Mesenchymal stem cell (in vitro differentiated cells and primary cell): ENCODE measurements at regions not wholly inside any gene's neighbourhood (a gene's known extent, or its start where the extent isn't known, plus 50 kb on each side); places are given as distances from the start of the nearest gene placed in this dataset.

Experiments used
- DNase-seq: peaks from one replicate; pipeline ENCODE4 v3.0.0-alpha.2; 2013
- H2AFZ ChIP-seq: one replicate; pipeline ENCODE4 v1.6.1; 2013; ENCODE audit warnings: low read depth, mild to moderate bottlenecking, control low read depth, inconsistent platforms, low read length, moderate library complexity
- H2AK5ac ChIP-seq: 2 replicates; pipeline ENCODE4 v1.6.1; 2013; ENCODE audit warnings: low read length, moderate library complexity, mild to moderate bottlenecking, inconsistent platforms; ENCODE audit not compliant: severe bottlenecking
- H2BK120ac ChIP-seq: one replicate; pipeline ENCODE4 v1.6.1; 2013; ENCODE audit warnings: low read depth, mild to moderate bottlenecking, inconsistent platforms, low read length, moderate library complexity
- H2BK12ac ChIP-seq, 2 experiments: one replicate each; pipeline ENCODE4 v1.6.1; 2013; ENCODE audit warnings: inconsistent platforms in 2 of 2, low read length in 2 of 2, mild to moderate bottlenecking in 2 of 2, moderate library complexity in 2 of 2, control low read depth in 1 of 2
- H2BK15ac ChIP-seq: one replicate; pipeline ENCODE4 v1.6.1; 2013; ENCODE audit warnings: mild to moderate bottlenecking, low read depth, inconsistent platforms; ENCODE audit not compliant: poor library complexity, severe bottlenecking
- H2BK5ac ChIP-seq: 2 replicates; pipeline ENCODE4 v1.6.1; 2013; ENCODE audit warnings: low read depth, mild to moderate bottlenecking, low read length, control low read depth, inconsistent platforms; ENCODE audit not compliant: poor library complexity, severe bottlenecking
- H3K14ac ChIP-seq, 2 experiments: one replicate each; pipeline ENCODE4 v1.6.1; 2013; ENCODE audit warnings: inconsistent platforms in 2 of 2, low read length in 2 of 2, control low read depth in 1 of 2, mild to moderate bottlenecking in 1 of 2, moderate library complexity in 1 of 2
- H3K18ac ChIP-seq, 2 experiments: one replicate each; pipeline ENCODE4 v1.6.1; 2013; ENCODE audit warnings: inconsistent platforms in 2 of 2, low read length in 2 of 2, control low read depth in 1 of 2, low read depth in 1 of 2, mild to moderate bottlenecking in 1 of 2
- H3K23ac ChIP-seq, 2 experiments: one replicate each; pipeline ENCODE4 v1.6.1; 2013; ENCODE audit warnings: inconsistent platforms in 2 of 2, low read length in 2 of 2, mild to moderate bottlenecking in 2 of 2, moderate library complexity in 2 of 2, control low read depth in 1 of 2
- H3K27ac ChIP-seq: 2 replicates; pipeline ENCODE4 v1.5.1; 2013; ENCODE audit warnings: mild to moderate bottlenecking, moderate library complexity, low read length, control low read depth, inconsistent platforms; ENCODE audit not compliant: poor library complexity, severe bottlenecking
- H3K27me3 ChIP-seq, 2 experiments: 2 replicates each; pipeline versions ENCODE4 v1.6.1 to v1.7.0; 2013; ENCODE audit warnings: low read length in 2 of 2, mild to moderate bottlenecking in 2 of 2, moderate library complexity in 2 of 2, control low read depth in 1 of 2, inconsistent platforms in 1 of 2; ENCODE audit not compliant: control insufficient read depth in 1 of 2, insufficient read depth in 1 of 2
- H3K36me3 ChIP-seq, 2 experiments: 2 replicates each; pipeline versions ENCODE4 v1.6.1 to v1.7.0; 2013; ENCODE audit warnings: low read length in 2 of 2, control low read depth in 1 of 2, inconsistent platforms in 1 of 2, low read depth in 1 of 2, mild to moderate bottlenecking in 1 of 2; ENCODE audit not compliant: insufficient read depth in 2 of 2, control insufficient read depth in 1 of 2
- H3K4ac ChIP-seq, 2 experiments: one replicate each; pipeline ENCODE4 v1.6.1; 2013; ENCODE audit warnings: inconsistent platforms in 2 of 2, low read length in 2 of 2, mild to moderate bottlenecking in 2 of 2, moderate library complexity in 2 of 2, control low read depth in 1 of 2, low read depth in 1 of 2
- H3K4me1 ChIP-seq: 2 replicates; pipeline ENCODE4 v1.6.1; 2013; ENCODE audit warnings: low read depth, low read length, control low read depth; ENCODE audit not compliant: control insufficient read depth, insufficient read depth
- H3K4me2 ChIP-seq: 2 replicates; pipeline ENCODE4 v1.6.1; 2013; ENCODE audit warnings: low read length, mild to moderate bottlenecking, inconsistent platforms; ENCODE audit not compliant: poor library complexity, severe bottlenecking
- H3K4me3 ChIP-seq, 2 experiments: 2 replicates each; pipeline versions ENCODE4 v1.5.1 to v1.7.0; 2013; ENCODE audit warnings: low read length in 2 of 2, mild to moderate bottlenecking in 2 of 2, control low read depth in 1 of 2, low read depth in 1 of 2; ENCODE audit not compliant: insufficient read depth in 1 of 2
- H3K79me1 ChIP-seq: replicated peaks from 2 replicates; pipeline ENCODE4 v1.6.1; 2013; ENCODE audit warnings: mild to moderate bottlenecking, control low read depth, low read length, inconsistent platforms; ENCODE audit not compliant: poor library complexity, severe bottlenecking
- H3K9ac ChIP-seq: 2 replicates; pipeline ENCODE4 v1.7.0; 2013; ENCODE audit warnings: mild to moderate bottlenecking, low read length, moderate library complexity
- H3K9me3 ChIP-seq: 2 replicates; pipeline ENCODE4 v1.7.0; 2013; ENCODE audit warnings: mild to moderate bottlenecking, low read length; ENCODE audit not compliant: control insufficient read depth
- H4K8ac ChIP-seq: one replicate; pipeline ENCODE4 v1.6.1; 2013; ENCODE audit warnings: inconsistent platforms, mild to moderate bottlenecking, low read length, moderate library complexity
- H4K91ac ChIP-seq: one replicate; pipeline ENCODE4 v1.6.1; 2013; ENCODE audit warnings: mild to moderate bottlenecking, low read length, inconsistent platforms
- WGBS: methylation state at CpG from one replicate; pipeline ENCODE4 v1.1.7; 2013; ENCODE audit warnings: mixed read lengths; 5-methylcytosine and 5-hydroxymethylcytosine counted together

DNA sequence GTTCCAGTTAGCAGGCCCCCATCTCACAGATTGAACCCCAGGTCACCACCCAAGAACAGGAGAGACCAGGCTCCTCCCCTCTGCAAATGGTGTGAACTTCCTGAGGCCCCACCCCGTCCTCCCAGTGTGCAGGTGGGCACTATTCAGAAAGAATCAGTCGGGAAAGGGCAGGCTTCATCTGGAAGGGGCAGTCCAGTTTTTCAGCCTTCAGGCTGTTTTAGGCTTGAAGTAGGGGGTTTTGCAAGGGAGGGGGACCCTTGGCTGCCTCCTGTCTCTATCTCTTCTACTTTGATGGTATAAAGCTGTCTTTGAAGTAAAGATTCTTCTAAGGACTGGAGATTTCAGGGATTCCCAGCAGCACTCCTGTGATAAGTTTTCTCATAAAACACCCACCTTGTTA is 267.6 kb downstream of the RND3 start:
- Histone ChIP-seq H3K27me3 (no peaks in the 10 kb centered on the region), H3K4ac (no peak overlapping the region), H3K18ac (peak overlapping the region in 1 of 2 experiments; percentile 24), H2BK12ac (peak overlapping the region in 1 of 2 experiments; percentile 39), H2BK15ac (no peak overlapping the region), H3K79me1 (no peaks in the 10 kb centered on the region), H2AFZ (no peak overlapping the region), H2BK120ac (no peak overlapping the region), H3K4me3 (no peak overlapping the region), H3K23ac (no peak overlapping the region), H4K91ac (no peak overlapping the region), H3K4me2 (no peak overlapping the region), H3K9me3 (no peaks in the 10 kb centered on the region), H3K9ac (no peak overlapping the region), H2BK5ac (no peak overlapping the region), H3K14ac (no peak overlapping the region), H2AK5ac (no peak overlapping the region), H3K36me3 (no peaks in the 10 kb centered on the region), H3K4me1 (no peaks in the 10 kb centered on the region), H4K8ac (no peak overlapping the region), H3K27ac (no peak overlapping the region)
- no peak for DNase-seq
- WGBS = 81% methylated on average over 2 of the region's 2 CpGs

DNA sequence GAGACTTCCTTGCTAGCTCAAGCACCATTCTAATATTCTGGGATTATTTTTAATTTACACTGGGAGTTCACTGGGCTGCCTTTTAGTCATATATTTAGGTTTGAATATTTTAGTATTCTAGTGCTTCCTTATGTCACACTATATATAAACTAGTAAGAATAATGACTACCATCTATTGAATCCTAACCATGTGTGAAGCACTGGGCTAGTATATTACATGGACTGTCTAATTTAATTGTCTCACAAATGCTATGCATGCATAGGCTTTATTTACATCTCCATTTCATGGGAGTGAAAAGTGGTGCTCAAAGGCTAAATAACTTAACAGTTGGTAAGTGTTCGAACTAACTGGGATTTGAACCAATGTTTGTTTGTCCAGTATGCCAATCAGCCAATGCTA is 272.4 kb downstream of the RND3 start:
- Histone ChIP-seq H3K27me3 (no peaks in the 10 kb centered on the region), H3K14ac (no peak overlapping the region), H2BK12ac (no peak overlapping the region), H3K4me2 (no peak overlapping the region), H3K9me3 (no peaks in the 10 kb centered on the region), H4K91ac (no peak overlapping the region), H2AK5ac (no peak overlapping the region), H2AFZ (no peak overlapping the region), H3K4me3 (no peak overlapping the region), H2BK5ac (no peak overlapping the region), H2BK15ac (no peak overlapping the region), H3K9ac (no peak overlapping the region), H3K4ac (no peak overlapping the region), H4K8ac (no peak overlapping the region), H3K36me3 (no peaks in the 10 kb centered on the region), H3K27ac (no peak overlapping the region), H3K79me1 (no peaks in the 10 kb centered on the region), H3K23ac (no peak overlapping the region), H2BK120ac (no peak overlapping the region), H3K18ac (no peak overlapping the region), H3K4me1 (peaks cover 3% of the 10 kb centered on the region)
- no peak for DNase-seq
- 82% methylated on average over 1 of the region's 1 CpG for WGBS

- no CpG with 5 or more reads among the region's 1 CpG for WGBS
- Histone ChIP-seq H3K18ac (no peak overlapping the region), H2BK5ac (no peak overlapping the region), H4K91ac (no peak overlapping the region), H3K4me3 (no peak overlapping the region), H3K9me3 (no peaks in the 10 kb centered on the region), H3K9ac (no peak overlapping the region), H3K23ac (no peak overlapping the region), H3K79me1 (no peaks in the 10 kb centered on the region), H2AFZ (no peak overlapping the region), H3K4me1 (peaks cover 3% of the 10 kb centered on the region), H3K36me3 (no peaks in the 10 kb centered on the region), H2BK15ac (no peak overlapping the region), H2BK120ac (no peak overlapping the region), H4K8ac (no peak overlapping the region), H2AK5ac (no peak overlapping the region), H3K27me3 (no peaks in the 10 kb centered on the region), H3K27ac (no peak overlapping the region), H3K14ac (no peak overlapping the region), H3K4me2 (no peak overlapping the region), H3K4ac (no peak overlapping the region), H2BK12ac (no peak overlapping the region)
- peak; percentile 16 for DNase-seq
These were observed 272.8 kb downstream of the RND3 start for GRCh38 chr2:150214626-150215025.

DNA sequence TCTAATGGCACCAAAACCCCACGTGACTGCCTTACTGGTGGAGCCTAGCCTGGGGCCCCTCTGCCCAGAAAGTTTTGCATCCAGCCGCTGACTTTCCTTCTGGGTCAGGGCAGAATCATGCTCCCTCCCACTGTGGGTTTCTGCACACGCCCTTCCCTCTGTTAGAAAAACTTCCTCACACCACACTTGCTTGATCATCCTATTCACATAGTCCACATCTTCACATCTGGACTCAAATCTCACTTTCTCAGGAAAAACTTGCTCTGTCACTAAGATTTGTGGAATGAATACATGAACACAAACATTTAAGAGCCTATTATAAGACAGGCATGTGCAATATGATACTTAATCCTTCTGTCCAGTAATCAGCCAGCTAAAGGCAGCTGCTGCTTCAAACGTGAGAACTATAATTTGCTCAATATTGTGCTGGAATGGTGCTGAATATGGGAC is 274.7 kb downstream of the RND3 start:
- H3K14ac ChIP-seq = no peak overlapping the region
- H2AK5ac ChIP-seq = no peak overlapping the region
- no peak overlapping the region for H3K23ac ChIP-seq
- no peaks in the 10 kb centered on the region for H3K36me3 ChIP-seq
- H3K18ac ChIP-seq = peak overlapping the region in 1 of 2 experiments; percentile 0
- H3K27me3 ChIP-seq = no peaks in the 10 kb centered on the region
- H4K8ac ChIP-seq = no peak overlapping the region
- H2AFZ ChIP-seq = no peak overlapping the region
- H3K4me1 ChIP-seq = peaks cover 3% of the 10 kb centered on the region
- peak overlapping the region in 1 of 2 experiments; percentile 17 for H3K4ac ChIP-seq
- H4K91ac ChIP-seq = no peak overlapping the region
- no peak overlapping the region for H2BK5ac ChIP-seq
- peak overlapping the region; percentile 42 for H2BK120ac ChIP-seq
- peak overlapping the region in 1 of 2 experiments; percentile 32 for H2BK12ac ChIP-seq
- H2BK15ac ChIP-seq = no peak overlapping the region
- no peak overlapping the region for H3K4me3 ChIP-seq
- no peak overlapping the region for H3K4me2 ChIP-seq
- no peak overlapping the region for H3K27ac ChIP-seq
- 68% methylated on average over 3 of the region's 4 CpGs for WGBS
- no peak overlapping the region for H3K9ac ChIP-seq
- H3K9me3 ChIP-seq = no peaks in the 10 kb centered on the region
- peak; percentile 17 for DNase-seq
- H3K79me1 ChIP-seq = no peaks in the 10 kb centered on the region
